ENCODE measurements at regions not wholly inside any gene's neighbourhood (a gene's known extent, or its start where the extent isn't known, plus 50 kb on each side); places are given as distances from the start of the nearest gene placed in this dataset.

DNA sequence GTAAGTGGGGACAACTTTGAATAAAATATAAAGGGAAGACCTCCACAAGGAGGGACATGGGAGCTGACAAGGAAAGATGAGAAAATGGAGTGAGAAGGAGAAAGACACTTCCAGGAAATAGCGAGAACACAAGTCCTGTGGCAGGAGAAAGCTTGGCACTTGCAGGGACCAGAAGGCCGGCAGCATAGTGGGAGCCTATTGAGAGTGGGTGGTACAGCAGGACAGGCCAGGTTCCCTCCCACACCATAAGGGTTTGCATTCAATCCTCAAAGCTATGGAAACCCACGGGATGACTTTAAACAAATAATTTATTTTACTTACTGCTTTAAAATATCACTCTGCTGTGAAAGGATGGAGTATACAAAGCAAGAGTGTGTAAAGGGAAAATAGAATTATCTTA, 173.2 kb upstream of the ELL2 start:
- Histone ChIP-seq H3K4me2 (ENCODE audit: low read length) (no peak overlapping the region), H3K27ac (ENCODE audit: low read depth, low read length, poor library complexity, severe bottlenecking) (no peak overlapping the region), H3K4me3 (ENCODE audit: low read depth, low read length, poor library complexity, severe bottlenecking) (no peak overlapping the region), H3K79me2 (ENCODE audit: insufficient read depth, low read length) (no peaks in the 10 kb centered on the region), H4K20me1 (ENCODE audit: insufficient read depth, low read length) (no peaks in the 10 kb centered on the region), H3K36me3 (ENCODE audit: insufficient read depth, low read length) (no peaks in the 10 kb centered on the region), H3K9ac (ENCODE audit: low read length) (no peak overlapping the region), H3K9me2 (ENCODE audit: low read depth, low read length) (no peaks in the 10 kb centered on the region), H2AFZ (ENCODE audit: low read length) (no peak overlapping the region), H3K9me3 (ENCODE audit: low read length) (no peaks in the 10 kb centered on the region), H3K27me3 (ENCODE audit: insufficient read depth, low read length) (no peaks in the 10 kb centered on the region), H3F3A (ENCODE audit: insufficient read depth, low read length) (no peaks in the 10 kb centered on the region), H3K4me1 (ENCODE audit: insufficient read depth, low read length, severe bottlenecking) (no peaks in the 10 kb centered on the region)
- TF ChIP-seq, protein P1, sequence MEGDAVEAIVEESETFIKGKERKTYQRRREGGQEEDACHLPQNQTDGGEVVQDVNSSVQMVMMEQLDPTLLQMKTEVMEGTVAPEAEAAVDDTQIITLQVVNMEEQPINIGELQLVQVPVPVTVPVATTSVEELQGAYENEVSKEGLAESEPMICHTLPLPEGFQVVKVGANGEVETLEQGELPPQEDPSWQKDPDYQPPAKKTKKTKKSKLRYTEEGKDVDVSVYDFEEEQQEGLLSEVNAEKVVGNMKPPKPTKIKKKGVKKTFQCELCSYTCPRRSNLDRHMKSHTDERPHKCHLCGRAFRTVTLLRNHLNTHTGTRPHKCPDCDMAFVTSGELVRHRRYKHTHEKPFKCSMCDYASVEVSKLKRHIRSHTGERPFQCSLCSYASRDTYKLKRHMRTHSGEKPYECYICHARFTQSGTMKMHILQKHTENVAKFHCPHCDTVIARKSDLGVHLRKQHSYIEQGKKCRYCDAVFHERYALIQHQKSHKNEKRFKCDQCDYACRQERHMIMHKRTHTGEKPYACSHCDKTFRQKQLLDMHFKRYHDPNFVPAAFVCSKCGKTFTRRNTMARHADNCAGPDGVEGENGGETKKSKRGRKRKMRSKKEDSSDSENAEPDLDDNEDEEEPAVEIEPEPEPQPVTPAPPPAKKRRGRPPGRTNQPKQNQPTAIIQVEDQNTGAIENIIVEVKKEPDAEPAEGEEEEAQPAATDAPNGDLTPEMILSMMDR (IDR thresholded peaks at IDR 0.05; ENCODE audit: low read length) = no peak
- no peak for TF ChIP-seq EZH2 (IDR thresholded peaks at IDR 0.05; ENCODE audit: borderline replicate concordance, low read length)

DNA sequence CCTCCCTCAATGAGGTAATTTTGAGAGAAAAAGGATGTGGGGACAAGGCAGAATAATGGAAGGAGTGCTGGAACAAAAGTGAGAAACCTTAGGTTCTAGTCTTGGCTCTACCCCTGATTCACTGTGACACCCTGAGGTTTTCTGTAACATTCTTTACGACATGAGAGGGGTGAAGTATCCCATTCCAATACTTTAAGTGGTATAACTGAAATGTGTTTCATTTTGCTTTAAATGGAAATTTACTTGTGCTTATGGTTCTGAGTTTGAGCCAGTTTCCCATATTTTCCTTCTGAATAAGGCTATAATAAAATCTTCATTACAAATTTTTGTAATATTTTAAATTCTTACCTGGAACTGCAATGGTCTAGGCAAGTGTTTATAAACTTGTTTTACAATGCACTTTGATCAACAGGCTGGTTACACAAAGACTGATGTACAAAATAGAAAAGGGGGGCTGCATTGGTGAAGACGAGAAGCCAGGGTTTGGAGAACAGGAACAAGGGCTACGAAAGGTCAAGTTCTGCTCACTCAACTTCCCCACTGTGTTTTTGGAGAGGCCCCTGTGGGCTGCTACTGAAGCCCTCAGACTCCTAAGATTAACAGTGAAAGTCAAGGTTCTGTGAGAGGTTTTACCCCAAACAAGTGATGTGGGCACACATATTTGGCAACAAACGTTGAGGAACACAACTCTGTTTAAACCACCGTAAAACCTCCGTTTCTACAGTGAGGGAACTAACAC, 171.9 kb upstream of the ELL2 start:
- no peaks in the 10 kb centered on the region for H3F3A ChIP-seq (ENCODE audit: insufficient read depth, low read length)
- H3K9ac ChIP-seq (ENCODE audit: low read length) = no peak overlapping the region
- no peaks in the 10 kb centered on the region for H3K4me1 ChIP-seq (ENCODE audit: insufficient read depth, low read length, severe bottlenecking)
- TF ChIP-seq EZH2 (IDR thresholded peaks at IDR 0.05; ENCODE audit: borderline replicate concordance, low read length) = no peak
- TF ChIP-seq, protein P1 (IDR thresholded peaks at IDR 0.05; ENCODE audit: low read length) = no peak
- no peaks in the 10 kb centered on the region for H3K9me2 ChIP-seq (ENCODE audit: low read depth, low read length)
- no peak overlapping the region for H3K27ac ChIP-seq (ENCODE audit: low read depth, low read length, poor library complexity, severe bottlenecking)
- H2AFZ ChIP-seq (ENCODE audit: low read length) = no peak overlapping the region
- no peaks in the 10 kb centered on the region for H4K20me1 ChIP-seq (ENCODE audit: insufficient read depth, low read length)
- H3K36me3 ChIP-seq (ENCODE audit: insufficient read depth, low read length) = no peaks in the 10 kb centered on the region
- no peaks in the 10 kb centered on the region for H3K9me3 ChIP-seq (ENCODE audit: low read length)
- no peak overlapping the region for H3K4me2 ChIP-seq (ENCODE audit: low read length)
- no peaks in the 10 kb centered on the region for H3K27me3 ChIP-seq (ENCODE audit: insufficient read depth, low read length)
- no peak overlapping the region for H3K4me3 ChIP-seq (ENCODE audit: low read depth, low read length, poor library complexity, severe bottlenecking)
- no peaks in the 10 kb centered on the region for H3K79me2 ChIP-seq (ENCODE audit: insufficient read depth, low read length)

DNA sequence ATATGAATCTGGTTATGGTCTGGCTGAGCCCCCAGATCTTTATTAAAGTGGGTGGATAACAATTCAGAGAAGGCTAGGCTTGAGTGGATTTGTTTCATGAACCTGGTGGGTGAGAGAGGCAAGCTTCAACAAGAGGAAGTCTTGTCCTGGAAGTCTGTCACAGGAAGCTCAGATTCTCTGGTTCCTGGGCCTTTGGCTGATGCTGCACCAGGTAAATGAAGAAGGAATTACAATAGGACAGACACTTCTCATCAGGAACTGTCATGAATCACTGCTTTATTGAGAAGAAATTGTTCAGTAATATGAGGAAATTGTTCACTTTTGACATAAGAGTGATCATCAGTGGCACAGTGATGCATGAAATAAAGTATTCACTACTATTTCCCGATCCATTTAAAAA, 167.6 kb upstream of the ELL2 start:
- no peak overlapping the region for H3K27ac ChIP-seq (ENCODE audit: low read depth, low read length, poor library complexity, severe bottlenecking)
- no peak overlapping the region for H3K4me3 ChIP-seq (ENCODE audit: low read depth, low read length, poor library complexity, severe bottlenecking)
- TF ChIP-seq, protein P1 (IDR thresholded peaks at IDR 0.05; ENCODE audit: low read length) = no peak
- TF ChIP-seq EZH2 (IDR thresholded peaks at IDR 0.05; ENCODE audit: borderline replicate concordance, low read length) = no peak

More for the DNA sequence above, 167.6 kb upstream of the ELL2 start:
- Histone ChIP-seq H3K9ac (ENCODE audit: low read length) (no peak overlapping the region), H3K36me3 (ENCODE audit: insufficient read depth, low read length) (no peaks in the 10 kb centered on the region), H2AFZ (ENCODE audit: low read length) (no peak overlapping the region), H3K4me1 (ENCODE audit: insufficient read depth, low read length, severe bottlenecking) (no peaks in the 10 kb centered on the region), H3K9me2 (ENCODE audit: low read depth, low read length) (no peaks in the 10 kb centered on the region), H3K4me2 (ENCODE audit: low read length) (no peak overlapping the region), H3K79me2 (ENCODE audit: insufficient read depth, low read length) (no peaks in the 10 kb centered on the region), H4K20me1 (ENCODE audit: insufficient read depth, low read length) (no peaks in the 10 kb centered on the region), H3K9me3 (ENCODE audit: low read length) (no peaks in the 10 kb centered on the region), H3K27me3 (ENCODE audit: insufficient read depth, low read length) (no peaks in the 10 kb centered on the region), H3F3A (ENCODE audit: insufficient read depth, low read length) (no peaks in the 10 kb centered on the region)
